H1 (cell line): ENCODE measurements at regions not wholly inside any gene's neighbourhood (a gene's known extent, or its start where the extent isn't known, plus 50 kb on each side); places are given as distances from the start of the nearest gene placed in this dataset.

Experiments used
- BRCA1 ChIP-seq: IDR thresholded peaks from 2 replicates; pipeline ENCODE4 v1.6.1; 2012; ENCODE audit warnings: low read depth, low read length, improper control_type of control experiment
- KDM5A ChIP-seq: fragments of 200-600 bp; IDR thresholded peaks from 2 replicates; pipeline ENCODE4 v1.7.1; 2012; ENCODE audit warnings: mild to moderate bottlenecking, low read length, inconsistent platforms, mixed read lengths
- POU5F1 ChIP-seq: IDR thresholded peaks from 2 replicates; pipeline ENCODE4 v1.6.1; 2011; ENCODE audit warnings: low read depth, mild to moderate bottlenecking, low read length, moderate library complexity
- RXRA ChIP-seq: IDR thresholded peaks from 2 replicates; pipeline ENCODE4 v1.6.1; 2011; ENCODE audit warnings: low read depth, mild to moderate bottlenecking, low read length, moderate library complexity; ENCODE audit not compliant: insufficient read depth
- TAF1 ChIP-seq: IDR thresholded peaks from 2 replicates; pipeline ENCODE4 v1.6.1; 2011; ENCODE audit warnings: mild to moderate bottlenecking, low read depth, low read length
- TF ChIP-seq, protein P1 (sequence below), 3 experiments: IDR thresholded peaks; 1 replicate in 2 of 3; 2 replicates in 1 of 3; pipeline versions ENCODE4 v1.5.1 to v1.6.1; 2011; ENCODE audit warnings: low read length in 3 of 3, mild to moderate bottlenecking in 3 of 3, inconsistent platforms in 2 of 3, low read depth in 1 of 3, moderate library complexity in 1 of 3; ENCODE audit not compliant: insufficient read depth in 1 of 3; ENCODE audit errors: control extremely low read depth in 1 of 3

DNA sequence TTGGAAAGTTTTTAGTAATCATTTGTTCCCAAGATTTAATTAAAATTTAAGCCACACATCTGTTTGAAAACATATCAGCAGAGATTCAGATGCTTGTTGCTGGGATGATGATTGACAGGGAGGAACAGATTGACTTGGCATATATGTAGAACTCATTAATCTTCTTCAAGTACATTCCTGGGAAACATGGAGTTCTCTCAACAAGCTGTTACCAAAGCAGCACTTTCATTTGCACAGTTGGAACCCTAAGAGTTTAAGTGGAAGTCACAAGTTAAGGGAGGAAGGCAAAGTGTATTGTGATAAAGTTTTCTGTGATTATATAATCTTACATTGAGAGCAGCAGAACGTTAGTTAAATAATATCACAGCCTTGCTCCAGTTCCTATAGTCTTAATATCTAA lies 485.4 kb upstream of the CELF2 start:
- TF ChIP-seq KDM5A (no peak), TAF1 (no peak), POU5F1 (no peak), RXRA (no peak), BRCA1 (no peak)
- TF ChIP-seq, protein P1, sequence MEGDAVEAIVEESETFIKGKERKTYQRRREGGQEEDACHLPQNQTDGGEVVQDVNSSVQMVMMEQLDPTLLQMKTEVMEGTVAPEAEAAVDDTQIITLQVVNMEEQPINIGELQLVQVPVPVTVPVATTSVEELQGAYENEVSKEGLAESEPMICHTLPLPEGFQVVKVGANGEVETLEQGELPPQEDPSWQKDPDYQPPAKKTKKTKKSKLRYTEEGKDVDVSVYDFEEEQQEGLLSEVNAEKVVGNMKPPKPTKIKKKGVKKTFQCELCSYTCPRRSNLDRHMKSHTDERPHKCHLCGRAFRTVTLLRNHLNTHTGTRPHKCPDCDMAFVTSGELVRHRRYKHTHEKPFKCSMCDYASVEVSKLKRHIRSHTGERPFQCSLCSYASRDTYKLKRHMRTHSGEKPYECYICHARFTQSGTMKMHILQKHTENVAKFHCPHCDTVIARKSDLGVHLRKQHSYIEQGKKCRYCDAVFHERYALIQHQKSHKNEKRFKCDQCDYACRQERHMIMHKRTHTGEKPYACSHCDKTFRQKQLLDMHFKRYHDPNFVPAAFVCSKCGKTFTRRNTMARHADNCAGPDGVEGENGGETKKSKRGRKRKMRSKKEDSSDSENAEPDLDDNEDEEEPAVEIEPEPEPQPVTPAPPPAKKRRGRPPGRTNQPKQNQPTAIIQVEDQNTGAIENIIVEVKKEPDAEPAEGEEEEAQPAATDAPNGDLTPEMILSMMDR (IDR thresholded peaks at IDR 0.05; ENCODE audit: control extremely low read depth in 1 of 3, insufficient read depth in 1 of 3, low read depth in 1 of 3, low read length in 3 of 3) = no peak
